ENCODE measurements at regions not wholly inside any gene's neighbourhood (a gene's known extent, or its start where the extent isn't known, plus 50 kb on each side); places are given as distances from the start of the nearest gene placed in this dataset.

GRCh38 chr10:88083597-88083989 is 220.2 kb downstream of the PTEN start:
- Histone ChIP-seq H3K36me3 (ENCODE audit: control insufficient read depth, low read length) (no peaks in the 10 kb centered on the region), H3K4me1 (ENCODE audit: control insufficient read depth, low read length) (peaks cover 58% of the 10 kb centered on the region), H3K4me3 (ENCODE audit: low read length) (no peak overlapping the region), H3K79me2 (ENCODE audit: control insufficient read depth, low read length) (no peaks in the 10 kb centered on the region), H3K27ac (ENCODE audit: low read depth, low read length) (peak overlapping the region; percentile 75; the same call in 1 of the 2 replicates), H3K9me2 (replicated peaks; ENCODE audit: control insufficient read depth, low read length) (no peaks in the 10 kb centered on the region), H3K9me3 (ENCODE audit: control insufficient read depth, insufficient read depth, low read length) (no peaks in the 10 kb centered on the region), H3F3A (ENCODE audit: control insufficient read depth, insufficient read depth) (peaks cover 4% of the 10 kb centered on the region; the same call in 1 of the 2 replicates), H3K27me3 (ENCODE audit: control insufficient read depth, low read length) (no peaks in the 10 kb centered on the region), H4K20me1 (ENCODE audit: control insufficient read depth, insufficient read depth, low read depth, low read length) (no peaks in the 10 kb centered on the region), H3K4me2 (ENCODE audit: low read length) (no peak overlapping the region; the same call in 1 of the 2 replicates)
- TF ChIP-seq CTCF (IDR thresholded peaks at IDR 0.05; ENCODE audit: low read depth, low read length, poor library complexity, severe bottlenecking) (no peak), EZH2phosphoT487 (IDR thresholded peaks at IDR 0.05; ENCODE audit: borderline replicate concordance, low read length) (no peak)

- Histone ChIP-seq H3K4me2 (ENCODE audit: low read length) (no peak overlapping the region), H3K79me2 (ENCODE audit: control insufficient read depth, low read length) (no peaks in the 10 kb centered on the region), H3K27me3 (ENCODE audit: control insufficient read depth, low read length) (no peaks in the 10 kb centered on the region), H3F3A (ENCODE audit: control insufficient read depth, insufficient read depth) (peaks cover 4% of the 10 kb centered on the region; the same call in 1 of the 2 replicates), H3K36me3 (ENCODE audit: control insufficient read depth, low read length) (no peaks in the 10 kb centered on the region), H3K4me1 (ENCODE audit: control insufficient read depth, low read length) (peaks cover 55% of the 10 kb centered on the region), H3K9me2 (replicated peaks; ENCODE audit: control insufficient read depth, low read length) (no peaks in the 10 kb centered on the region), H3K27ac (ENCODE audit: low read depth, low read length) (no peak overlapping the region), H4K20me1 (ENCODE audit: control insufficient read depth, insufficient read depth, low read depth, low read length) (no peaks in the 10 kb centered on the region), H3K4me3 (ENCODE audit: low read length) (no peak overlapping the region), H3K9me3 (ENCODE audit: control insufficient read depth, insufficient read depth, low read length) (no peaks in the 10 kb centered on the region)
- TF ChIP-seq CTCF (IDR thresholded peaks at IDR 0.05; ENCODE audit: low read depth, low read length, poor library complexity, severe bottlenecking), result no peak
- no peak for TF ChIP-seq EZH2phosphoT487 (IDR thresholded peaks at IDR 0.05; ENCODE audit: borderline replicate concordance, low read length)
Observed at GRCh38 chr10:88086187-88086960, 222.9 kb downstream of the PTEN start.

GRCh38 chr10:88088441-88089340 is 225.3 kb downstream of the PTEN start:
- Histone ChIP-seq H3K4me3 (ENCODE audit: low read length) (no peak overlapping the region), H3K27ac (ENCODE audit: low read depth, low read length) (no peak overlapping the region), H3K9me3 (ENCODE audit: control insufficient read depth, insufficient read depth, low read length) (no peaks in the 10 kb centered on the region)

More at GRCh38 chr10:88088441-88089340, 225.3 kb downstream of the PTEN start:
- Histone ChIP-seq H3K27me3 (ENCODE audit: control insufficient read depth, low read length) (no peaks in the 10 kb centered on the region), H3K36me3 (ENCODE audit: control insufficient read depth, low read length) (no peaks in the 10 kb centered on the region), H3K4me2 (ENCODE audit: low read length) (no peak overlapping the region), H4K20me1 (ENCODE audit: control insufficient read depth, insufficient read depth, low read depth, low read length) (no peaks in the 10 kb centered on the region), H3K9me2 (replicated peaks; ENCODE audit: control insufficient read depth, low read length) (no peaks in the 10 kb centered on the region), H3K4me1 (ENCODE audit: control insufficient read depth, low read length) (peaks cover 55% of the 10 kb centered on the region), H3K79me2 (ENCODE audit: control insufficient read depth, low read length) (no peaks in the 10 kb centered on the region), H3F3A (ENCODE audit: control insufficient read depth, insufficient read depth) (peaks cover 4% of the 10 kb centered on the region; the same call in 1 of the 2 replicates)
- TF ChIP-seq EZH2phosphoT487 (IDR thresholded peaks at IDR 0.05; ENCODE audit: borderline replicate concordance, low read length) (no peak), CTCF (IDR thresholded peaks at IDR 0.05; ENCODE audit: low read depth, low read length, poor library complexity, severe bottlenecking) (no peak)

All from DOHH2 (cell line).